NCI-H146 treated with DMSO at 0.1 percent for 48 hours (cell line): ENCODE measurements at regions not wholly inside any gene's neighbourhood (a gene's known extent, or its start where the extent isn't known, plus 50 kb on each side); places are given as distances from the start of the nearest gene placed in this dataset.

Experiments
- DNase-seq: peaks from one replicate; lab custom pipeline; 2025; ENCODE audit not compliant: unreplicated experiment; lab: John Stamatoyannopoulos, UW

GRCh38 chr3:105210141-105210540, 156.6 kb upstream of the ALCAM start:
- no peak for DNase-seq

GRCh38 chr3:105214590-105214989, 152.1 kb upstream of the ALCAM start:
- no peak for DNase-seq

- no peak for DNase-seq
Observed at GRCh38 chr3:105222568-105223093, 144.1 kb upstream of the ALCAM start.

- no peak for DNase-seq
Observed at GRCh38 chr3:105223815-105224214, 142.9 kb upstream of the ALCAM start.

- no peak for DNase-seq
Observed at GRCh38 chr3:105228696-105229095, 138.0 kb upstream of the ALCAM start.

- no peak for DNase-seq
Observed at GRCh38 chr3:105232553-105232952, 134.2 kb upstream of the ALCAM start.

- DNase-seq, result no peak
Observed at GRCh38 chr3:105233010-105233409, 133.7 kb upstream of the ALCAM start.

- DNase-seq, result peak; percentile 36
Observed at GRCh38 chr3:105235221-105235620, 131.5 kb upstream of the ALCAM start.

- no peak for DNase-seq
Observed at GRCh38 chr3:105235785-105236184, 130.9 kb upstream of the ALCAM start.

- DNase-seq, result peak; percentile 87
Observed at GRCh38 chr3:105238367-105238766, 128.3 kb upstream of the ALCAM start.

GRCh38 chr3:105243076-105243475, 123.6 kb upstream of the ALCAM start:
- no peak for DNase-seq

- no peak for DNase-seq
Observed at GRCh38 chr3:105246536-105246935, 120.2 kb upstream of the ALCAM start.

GRCh38 chr3:105253225-105253624, 113.5 kb upstream of the ALCAM start:
- peak; percentile 97 for DNase-seq

- DNase-seq, result no peak
Observed at GRCh38 chr3:105254154-105254553, 112.6 kb upstream of the ALCAM start.

GRCh38 chr3:105255350-105255749, 111.4 kb upstream of the ALCAM start:
- no peak for DNase-seq

GRCh38 chr3:105259496-105259895, 107.2 kb upstream of the ALCAM start:
- DNase-seq, result no peak

- DNase-seq, result no peak
Observed at GRCh38 chr3:105260385-105260784, 106.3 kb upstream of the ALCAM start.

GRCh38 chr3:105274536-105274935, 92.2 kb upstream of the ALCAM start:
- no peak for DNase-seq

GRCh38 chr3:105274958-105275357, 91.8 kb upstream of the ALCAM start:
- no peak for DNase-seq

GRCh38 chr3:105277656-105278055, 89.1 kb upstream of the ALCAM start:
- no peak for DNase-seq

- no peak for DNase-seq
Observed at GRCh38 chr3:105278688-105279087, 88.0 kb upstream of the ALCAM start.

GRCh38 chr3:105281989-105282388, 84.7 kb upstream of the ALCAM start:
- DNase-seq, result no peak

- no peak for DNase-seq
Observed at GRCh38 chr3:105284876-105285275, 81.8 kb upstream of the ALCAM start.
